HG03196 (cell line): ENCODE measurements at regions not wholly inside any gene's neighbourhood (a gene's known extent, or its start where the extent isn't known, plus 50 kb on each side); places are given as distances from the start of the nearest gene placed in this dataset.
"Not testable (repeated sequence)": the region's sequence is repeated elsewhere in the genome, so short reads cannot be mapped to it uniquely, and the experiment has no call there.

Experiments used
- ATAC-seq: cut with Tn5 transposase; IDR thresholded peaks from one replicate; pipeline ENCODE4 v1.9.1; 2021; ENCODE audit not compliant: unreplicated experiment

- ATAC-seq: no peak
These were observed 1052.6 kb upstream of the DDX18 start for GRCh38 chr2:116761864-116762263.

- ATAC-seq: no peak
These were observed 1045.0 kb upstream of the DDX18 start for GRCh38 chr2:116769514-116769913.

- ATAC-seq: no peak
These were observed 1037.9 kb upstream of the DDX18 start for GRCh38 chr2:116776556-116776955.

- no peak for ATAC-seq
These were observed 1026.6 kb upstream of the DDX18 start for GRCh38 chr2:116787848-116788247.

- ATAC-seq: no peak
These were observed 1011.8 kb upstream of the DDX18 start for GRCh38 chr2:116802671-116803070.

- no peak for ATAC-seq
These were observed 1009.6 kb upstream of the DDX18 start for GRCh38 chr2:116804901-116805300.

- ATAC-seq: not testable (repeated sequence)
These were observed 1008.0 kb upstream of the DDX18 start for GRCh38 chr2:116806505-116806904.

GRCh38 chr2:116809109-116809508 lies 1005.4 kb upstream of the DDX18 start:
- no peak for ATAC-seq

GRCh38 chr2:116810071-116810470 lies 1004.4 kb upstream of the DDX18 start:
- no peak for ATAC-seq

- ATAC-seq: no peak
These were observed 1003.8 kb upstream of the DDX18 start for GRCh38 chr2:116810645-116811044.

- ATAC-seq: no peak
These were observed 995.1 kb upstream of the DDX18 start for GRCh38 chr2:116819355-116819754.

- no peak for ATAC-seq
These were observed 993.5 kb upstream of the DDX18 start for GRCh38 chr2:116820986-116821385.

- not testable (repeated sequence) for ATAC-seq
These were observed 984.9 kb upstream of the DDX18 start for GRCh38 chr2:116829543-116829942.

GRCh38 chr2:116832148-116832547 lies 982.3 kb upstream of the DDX18 start:
- no peak for ATAC-seq

- no peak for ATAC-seq
These were observed 981.4 kb upstream of the DDX18 start for GRCh38 chr2:116833052-116833451.

GRCh38 chr2:116842164-116842563 lies 972.3 kb upstream of the DDX18 start:
- no peak for ATAC-seq

GRCh38 chr2:116859708-116860107 lies 954.8 kb upstream of the DDX18 start:
- ATAC-seq: no peak

- no peak for ATAC-seq
These were observed 940.5 kb upstream of the DDX18 start for GRCh38 chr2:116874021-116874420.

- no peak for ATAC-seq
These were observed 937.2 kb upstream of the DDX18 start for GRCh38 chr2:116877274-116877673.

GRCh38 chr2:116877944-116878343 lies 936.5 kb upstream of the DDX18 start:
- ATAC-seq: no peak

- ATAC-seq: no peak
These were observed 934.8 kb upstream of the DDX18 start for GRCh38 chr2:116879650-116880160.

GRCh38 chr2:116891191-116891590 lies 923.3 kb upstream of the DDX18 start:
- ATAC-seq: no peak

GRCh38 chr2:116911540-116911939 lies 903.0 kb upstream of the DDX18 start:
- no peak for ATAC-seq

- no peak for ATAC-seq
These were observed 898.8 kb upstream of the DDX18 start for GRCh38 chr2:116915673-116916072.
